HK-2 (cell line): ENCODE measurements at regions not wholly inside any gene's neighbourhood (a gene's known extent, or its start where the extent isn't known, plus 50 kb on each side); places are given as distances from the start of the nearest gene placed in this dataset.

Experiments used
- DNase-seq: peaks from one replicate; pipeline ENCODE4 v3.0.0-alpha.2; 2018; ENCODE audit not compliant: unreplicated experiment

GRCh38 chr3:106880206-106880605 lies 497.0 kb upstream of the CCDC54 start:
- no peak for DNase-seq

- DNase-seq: no peak
Observed at GRCh38 chr3:106881186-106881585, 496.1 kb upstream of the CCDC54 start.

GRCh38 chr3:106882297-106882696 lies 494.9 kb upstream of the CCDC54 start:
- DNase-seq: no peak

- no peak for DNase-seq
Observed at GRCh38 chr3:106906074-106906473, 471.2 kb upstream of the CCDC54 start.

- DNase-seq: no peak
Observed at GRCh38 chr3:106908181-106908938, 468.9 kb upstream of the CCDC54 start.

- no peak for DNase-seq
Observed at GRCh38 chr3:106913111-106913698, 464.0 kb upstream of the CCDC54 start.

- DNase-seq: no peak
Observed at GRCh38 chr3:106913966-106914365, 463.3 kb upstream of the CCDC54 start.

GRCh38 chr3:106920609-106921008 lies 456.6 kb upstream of the CCDC54 start:
- DNase-seq: no peak

GRCh38 chr3:106929081-106929480 lies 448.2 kb upstream of the CCDC54 start:
- no peak for DNase-seq

- no peak for DNase-seq
Observed at GRCh38 chr3:106930086-106930485, 447.2 kb upstream of the CCDC54 start.

GRCh38 chr3:106931904-106932303 lies 445.3 kb upstream of the CCDC54 start:
- DNase-seq: no peak

GRCh38 chr3:106936337-106936736 lies 440.9 kb upstream of the CCDC54 start:
- DNase-seq: no peak

- DNase-seq: no peak
Observed at GRCh38 chr3:106942051-106942450, 435.2 kb upstream of the CCDC54 start.

- no peak for DNase-seq
Observed at GRCh38 chr3:106943071-106943470, 434.2 kb upstream of the CCDC54 start.

GRCh38 chr3:106945435-106945834 lies 431.8 kb upstream of the CCDC54 start:
- DNase-seq: no peak

GRCh38 chr3:106946866-106947265 lies 430.4 kb upstream of the CCDC54 start:
- no peak for DNase-seq

GRCh38 chr3:106957029-106957428 lies 420.2 kb upstream of the CCDC54 start:
- no peak for DNase-seq

GRCh38 chr3:106962993-106963392 lies 414.2 kb upstream of the CCDC54 start:
- no peak for DNase-seq

GRCh38 chr3:106963442-106963841 lies 413.8 kb upstream of the CCDC54 start:
- DNase-seq: no peak

GRCh38 chr3:106965307-106965706 lies 411.9 kb upstream of the CCDC54 start:
- no peak for DNase-seq

GRCh38 chr3:106969596-106969995 lies 407.6 kb upstream of the CCDC54 start:
- DNase-seq: no peak

- no peak for DNase-seq
Observed at GRCh38 chr3:106981392-106981791, 395.8 kb upstream of the CCDC54 start.

GRCh38 chr3:106985721-106986120 lies 391.5 kb upstream of the CCDC54 start:
- DNase-seq: no peak
